HL-60 (cell line): ENCODE measurements at regions not wholly inside any gene's neighbourhood (a gene's known extent, or its start where the extent isn't known, plus 50 kb on each side); places are given as distances from the start of the nearest gene placed in this dataset.
"Not testable (repeated sequence)": the region's sequence is repeated elsewhere in the genome, so short reads cannot be mapped to it uniquely, and the experiment has no call there.

Experiments
- DNase-seq, 2 experiments: peaks; one replicate each; pipeline ENCODE4 v3.0.0-alpha.2; 2010 to 2020; ENCODE audit warnings: low read depth in 1 of 2, low spot score in 1 of 2
- H3K27ac ChIP-seq: fragments of 250-450 bp; sonication (Bioruptor Pico); replicated peaks from 2 replicates; pipeline ENCODE4 v1.5.1; 2020; ENCODE audit warnings: mild to moderate bottlenecking, moderate library complexity
- H3K27me3 ChIP-seq: fragments of 250-450 bp; sonication (Bioruptor Pico); 2 replicates; pipeline ENCODE4 v1.5.1; 2021; ENCODE audit warnings: mild to moderate bottlenecking, moderate library complexity; ENCODE audit not compliant: insufficient read depth, poor library complexity, severe bottlenecking
- H3K4me3 ChIP-seq: replicated peaks from 2 replicates; pipeline ENCODE4 v1.5.1; 2011; ENCODE audit warnings: mild to moderate bottlenecking, control low read depth, low read length; ENCODE audit not compliant: insufficient read depth
- CTCF ChIP-seq: IDR thresholded peaks from one replicate; pipeline ENCODE4 v1.5.1; 2011; ENCODE audit warnings: low read length, control low read depth, inconsistent platforms; ENCODE audit not compliant: insufficient read depth
- GABPA ChIP-seq: IDR thresholded peaks from 2 replicates; pipeline ENCODE4 v1.6.1; 2012; ENCODE audit warnings: low read depth
- POLR2AphosphoS5 ChIP-seq: IDR thresholded peaks from 2 replicates; pipeline ENCODE4 v1.6.1; 2012; ENCODE audit warnings: low read depth
- REST ChIP-seq: IDR thresholded peaks from 2 replicates; pipeline ENCODE4 v1.6.1; 2012; ENCODE audit warnings: low read depth; ENCODE audit not compliant: insufficient replicate concordance
- SPI1 ChIP-seq: IDR thresholded peaks from 2 replicates; pipeline ENCODE4 v1.6.1; 2012; ENCODE audit warnings: low read depth, mild to moderate bottlenecking, borderline replicate concordance

GRCh38 chr14:43085819-43086218 lies 1421.3 kb downstream of the FSCB start:
- H3K4me3 ChIP-seq, result no peak overlapping the region
- no peaks in the 10 kb centered on the region for H3K27me3 ChIP-seq
- no peak for DNase-seq
- no peak overlapping the region for H3K27ac ChIP-seq
- TF ChIP-seq CTCF (no peak), GABPA (no peak), POLR2AphosphoS5 (no peak), SPI1 (no peak), REST (no peak)

- not testable (repeated sequence) for DNase-seq, H3K27ac ChIP-seq, H3K4me3 ChIP-seq, H3K27me3 ChIP-seq
Observed at GRCh38 chr14:43067372-43067771, 1439.7 kb downstream of the FSCB start.

GRCh38 chr14:43056106-43056505 lies 1449.4 kb downstream of the LRFN5 start:
- H3K4me3 ChIP-seq, result no peak overlapping the region
- no peaks in the 10 kb centered on the region for H3K27me3 ChIP-seq
- DNase-seq, result no peak
- TF ChIP-seq POLR2AphosphoS5, result no peak
- no peak for TF ChIP-seq CTCF
- no peak for TF ChIP-seq GABPA
- TF ChIP-seq REST, result no peak
- no peak for TF ChIP-seq SPI1
- H3K27ac ChIP-seq, result no peak overlapping the region

- Histone ChIP-seq H3K27ac (no peak overlapping the region), H3K27me3 (no peaks in the 10 kb centered on the region), H3K4me3 (no peak overlapping the region)
- TF ChIP-seq GABPA (no peak), POLR2AphosphoS5 (no peak), CTCF (no peak), SPI1 (no peak), REST (no peak)
- no peak for DNase-seq
Observed at GRCh38 chr14:43052897-43053296, 1446.2 kb downstream of the LRFN5 start.
